KBM-7 (cell line): ENCODE measurements at regions not wholly inside any gene's neighbourhood (a gene's known extent, or its start where the extent isn't known, plus 50 kb on each side); places are given as distances from the start of the nearest gene placed in this dataset.
A peak's percentile ranks its signal among the peaks of the same experiment; 100 is the strongest.
"Not testable (repeated sequence)": the region's sequence is repeated elsewhere in the genome, so short reads cannot be mapped to it uniquely, and the experiment has no call there.

Source experiments
- DNase-seq: peaks from one replicate; pipeline ENCODE4 v3.0.0-alpha.2; 2015
- in situ Hi-C: fragments of 300-500 bp; cut with MboI; formaldehyde crosslinking; loops from 2 replicates; pipeline ENCODE4 v1.14.3; 2020; ENCODE audit warnings: low sequenced_read_pairs, low pct_unique_long_range_greater_than_20kb, mixed read lengths

- in situ Hi-C loops = no loop called here
- DNase-seq = no peak
Measured at GRCh38 chr7:120030876-120031275, 242.1 kb upstream of the KCND2 start.

GRCh38 chr7:120033114-120033513, 239.9 kb upstream of the KCND2 start:
- no peak for DNase-seq
- in situ Hi-C loops = no loop called here

DNA sequence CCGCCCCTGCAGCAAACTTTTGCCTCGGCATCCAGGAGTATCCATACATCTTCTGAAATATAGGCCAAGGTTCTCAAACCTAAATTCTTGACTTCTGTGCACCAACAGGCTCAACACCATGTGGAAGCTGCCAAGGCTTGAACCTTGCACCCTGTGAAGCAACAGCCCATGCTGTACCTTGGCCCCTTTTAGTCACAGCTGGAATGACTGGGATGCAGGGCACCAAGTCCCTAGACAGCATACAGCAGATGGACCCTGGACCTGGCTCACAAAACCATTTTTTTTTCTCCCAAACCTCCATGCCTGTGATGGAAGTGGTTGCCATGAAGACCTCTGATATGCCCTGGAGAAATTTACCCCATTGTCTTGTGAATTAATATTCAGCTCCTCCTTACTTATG, 233.8 kb upstream of the KCND2 start:
- in situ Hi-C loops = no loop called here
- no peak for DNase-seq

DNA sequence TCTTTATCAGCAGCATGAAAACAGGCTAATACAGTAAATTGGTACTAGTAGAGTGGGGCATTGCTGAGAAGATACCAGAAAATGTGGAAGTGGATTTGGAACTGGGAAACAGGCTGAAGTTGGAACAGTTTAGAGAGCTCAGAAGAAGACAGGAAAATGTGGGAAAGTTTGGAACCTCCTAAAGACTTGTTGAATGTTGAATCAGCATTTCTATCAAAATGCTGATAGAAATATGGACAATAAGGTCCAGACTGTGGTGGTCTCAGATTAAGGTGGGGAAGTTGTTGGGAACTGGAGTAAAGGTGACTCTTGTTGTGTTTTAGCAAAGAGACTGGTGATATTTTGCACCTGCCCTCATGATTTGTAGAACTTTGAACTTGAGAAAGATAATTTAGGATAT, 231.2 kb upstream of the KCND2 start:
- in situ Hi-C loops = no loop called here
- no peak for DNase-seq

GRCh38 chr7:120043250-120043649, 229.7 kb upstream of the KCND2 start:
- DNase-seq = peak; percentile 7
- in situ Hi-C loops = no loop called here

DNA sequence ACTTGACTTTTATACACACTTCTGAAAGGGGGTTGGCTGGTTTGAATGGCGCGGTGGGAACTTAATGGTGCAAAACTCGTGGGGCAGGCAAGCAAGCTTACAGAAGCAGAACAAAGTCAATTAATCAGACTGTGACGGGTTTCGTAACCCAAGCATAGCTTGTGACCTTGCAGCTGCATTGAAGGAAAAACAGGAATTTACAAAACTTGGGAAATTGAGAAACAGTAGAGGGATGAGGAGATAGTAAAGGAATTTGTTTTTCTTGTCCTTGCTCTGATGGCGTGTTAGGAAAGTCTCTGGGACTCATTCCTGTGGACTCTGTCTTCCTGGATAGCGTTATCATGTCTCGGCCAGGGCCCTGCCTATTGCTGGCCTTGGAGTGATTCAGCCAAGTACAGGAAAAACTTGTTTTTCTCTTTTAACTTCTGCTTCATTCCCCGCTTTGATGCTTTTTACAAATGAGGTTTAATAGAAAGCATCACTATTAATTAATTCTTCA, 220.0 kb upstream of the KCND2 start:
- in situ Hi-C loops = no loop called here
- peak; percentile 69 for DNase-seq

GRCh38 chr7:120053390-120053961, 219.5 kb upstream of the KCND2 start:
- in situ Hi-C loops = no loop called here
- peak; percentile 44 for DNase-seq

DNA sequence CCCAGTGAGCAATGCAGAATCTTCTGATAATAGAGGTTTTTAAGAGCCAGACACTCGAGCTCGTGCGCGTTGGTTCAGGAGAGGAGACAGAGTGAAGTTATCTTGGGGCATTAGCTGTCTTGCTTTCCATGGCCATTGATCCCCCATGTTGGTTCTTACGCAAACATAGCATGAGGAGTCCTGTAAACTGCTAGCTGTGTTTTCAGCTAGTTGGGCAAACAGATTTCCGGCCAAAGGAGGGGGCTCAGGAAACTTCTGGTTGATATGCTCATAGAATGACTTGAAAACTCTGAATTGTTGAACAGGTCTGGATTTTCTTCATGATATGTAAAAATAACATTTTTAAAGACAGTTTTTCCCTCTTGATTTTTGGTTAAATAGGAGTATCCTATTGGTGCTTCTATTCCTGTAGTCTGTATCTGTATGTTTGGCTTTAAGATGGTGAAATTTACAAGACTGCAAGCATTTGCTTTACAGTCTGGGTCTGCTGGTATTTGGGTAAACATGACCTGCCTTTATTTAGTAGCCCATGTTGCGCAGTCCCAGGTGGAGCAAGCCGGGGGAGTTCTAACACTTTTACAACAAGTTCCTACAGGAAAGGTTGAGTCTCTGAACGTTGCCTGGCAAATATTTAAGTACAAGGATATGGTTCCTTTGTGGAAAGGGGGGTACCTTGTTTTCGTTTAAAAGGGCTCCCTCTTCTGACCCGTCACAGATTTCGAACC, 218.4 kb upstream of the KCND2 start:
- DNase-seq = peak; percentile 43
- in situ Hi-C loops = no loop called here

DNA sequence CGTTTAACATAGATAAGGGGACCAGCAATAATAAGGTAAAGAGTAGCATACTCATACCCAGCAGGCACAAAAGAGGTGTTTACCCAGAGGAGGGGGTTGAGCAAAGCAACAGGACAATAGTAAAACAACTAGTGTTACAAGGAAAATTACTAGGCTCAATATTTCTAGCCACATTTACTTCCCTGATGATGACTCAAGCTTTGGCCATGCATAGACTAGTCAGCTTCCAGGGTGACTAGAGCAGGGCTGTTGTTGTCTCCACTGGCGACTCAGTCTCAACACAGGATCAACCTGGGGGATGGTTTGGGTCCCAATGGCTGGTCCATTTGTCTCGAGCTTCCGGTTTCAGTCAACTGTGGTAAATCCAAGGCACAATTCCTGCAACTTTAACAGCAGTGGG, 217.7 kb upstream of the KCND2 start:
- DNase-seq = no peak

GRCh38 chr7:120056227-120056626, 216.7 kb upstream of the KCND2 start:
- DNase-seq = no peak
- in situ Hi-C loops = no loop called here

More for the DNA sequence above, 217.7 kb upstream of the KCND2 start:
- in situ Hi-C loops = no loop called here

DNA sequence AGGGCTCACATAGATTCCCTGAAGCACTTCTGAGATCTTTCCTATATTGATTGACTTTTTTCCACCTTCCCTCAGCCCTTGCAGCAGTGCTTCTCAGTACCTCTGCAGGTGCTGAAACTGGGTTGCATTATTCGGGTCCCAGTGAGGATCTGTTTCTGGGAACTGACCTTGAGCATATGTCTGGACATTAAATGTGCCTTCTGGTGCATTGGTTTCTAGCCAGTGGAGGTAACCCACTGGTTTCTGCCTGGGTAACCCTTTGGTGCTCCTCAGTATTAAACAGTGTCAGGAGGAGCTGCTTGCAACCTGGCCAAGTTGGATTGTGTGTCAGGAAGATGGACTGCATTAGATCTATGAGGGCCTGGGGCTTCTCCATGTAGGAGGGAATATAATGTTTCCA, 213.3 kb upstream of the KCND2 start:
- no peak for DNase-seq
- in situ Hi-C loops = no loop called here

GRCh38 chr7:120060281-120060680, 212.7 kb upstream of the KCND2 start:
- DNase-seq = peak; percentile 37
- in situ Hi-C loops = no loop called here

- peak; percentile 40 for DNase-seq
Measured at GRCh38 chr7:120060875-120061274, 212.1 kb upstream of the KCND2 start.

DNA sequence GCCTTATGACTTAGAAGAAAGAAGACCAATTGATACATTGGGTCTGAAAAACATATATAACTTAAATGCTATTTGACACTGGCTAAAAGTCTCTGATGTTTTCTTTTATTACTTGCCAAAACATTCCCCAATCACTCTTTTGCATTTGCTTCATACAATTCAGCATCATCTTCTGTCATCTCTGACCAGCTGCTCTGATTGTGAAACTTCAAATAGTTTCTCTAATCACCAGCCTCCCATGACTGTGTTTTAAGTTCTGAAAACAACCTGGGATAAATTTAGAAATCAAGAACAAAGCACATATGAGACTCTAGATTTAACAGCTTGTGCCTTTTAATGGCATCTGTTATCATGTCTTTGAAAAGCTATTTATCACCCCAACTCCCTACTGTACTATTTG, 208.4 kb upstream of the KCND2 start:
- no peak for DNase-seq
- in situ Hi-C loops = no loop called here

More at GRCh38 chr7:120060875-120061274, 212.1 kb upstream of the KCND2 start:
- in situ Hi-C loops = no loop called here

- in situ Hi-C loops, DNase-seq: not testable (repeated sequence)
Measured at GRCh38 chr7:120066898-120067297, 206.1 kb upstream of the KCND2 start.

- no peak for DNase-seq
- in situ Hi-C loops = no loop called here
Measured at GRCh38 chr7:120070201-120070600, 202.8 kb upstream of the KCND2 start.

DNA sequence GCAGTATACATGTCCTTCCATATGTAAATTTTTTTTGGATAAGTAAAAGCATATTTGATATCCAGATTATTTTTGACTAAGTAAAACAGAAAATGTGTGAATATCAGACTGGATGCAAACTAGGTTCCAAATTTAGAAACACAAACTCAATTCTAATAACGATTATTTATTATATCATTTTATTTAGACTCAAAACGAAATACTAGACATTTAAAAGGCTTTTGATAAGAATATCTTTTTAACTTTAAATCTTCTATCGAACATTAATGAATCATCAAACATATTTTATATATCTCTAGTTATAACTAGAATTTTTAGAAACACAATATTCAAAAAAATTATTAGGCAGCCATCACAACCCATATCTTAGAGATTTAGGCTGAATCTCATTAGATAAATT, 195.2 kb upstream of the KCND2 start:
- in situ Hi-C loops = no loop called here

GRCh38 chr7:120079022-120079421, 194.0 kb upstream of the KCND2 start:
- DNase-seq = no peak
- in situ Hi-C loops = no loop called here

More for the DNA sequence above, 195.2 kb upstream of the KCND2 start:
- DNase-seq = no peak

GRCh38 chr7:120079704-120080103, 193.3 kb upstream of the KCND2 start:
- DNase-seq = no peak
- in situ Hi-C loops = no loop called here

- in situ Hi-C loops, DNase-seq: not testable (repeated sequence)
Measured at GRCh38 chr7:120086468-120086867, 186.5 kb upstream of the KCND2 start.

DNA sequence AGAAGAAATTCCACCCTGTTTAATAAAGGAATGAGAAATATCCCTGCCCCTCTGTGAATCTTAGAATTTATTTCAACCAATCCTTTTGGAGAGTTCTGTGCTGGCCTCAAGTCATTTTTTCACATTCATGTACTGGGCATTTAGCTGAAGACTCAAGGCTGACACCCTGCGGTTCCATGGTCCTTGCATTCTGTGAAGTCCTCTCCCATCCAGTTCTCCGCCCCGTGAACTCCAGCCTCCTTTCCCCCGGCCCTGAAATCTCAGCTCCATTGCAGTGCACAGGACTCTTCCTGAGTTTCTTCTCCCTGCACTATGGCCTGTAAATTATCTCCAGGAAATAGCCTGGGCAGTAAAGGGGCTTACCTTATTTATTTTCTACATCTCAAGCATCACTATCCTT, 183.0 kb upstream of the KCND2 start:
- in situ Hi-C loops = no loop called here
- DNase-seq = peak; percentile 34
